Skeletal muscle tissue (tissue), 3 donors: ENCODE measurements at regions not wholly inside any gene's neighbourhood (a gene's known extent, or its start where the extent isn't known, plus 50 kb on each side); places are given as distances from the start of the nearest gene placed in this dataset.

Experiments used
- H3K27ac ChIP-seq: one replicate; pipeline ENCODE4 v1.7.0; 2013; ENCODE audit warnings: mild to moderate bottlenecking, low read depth, low read length, inconsistent platforms
- H3K27me3 ChIP-seq, 3 donors: one replicate each; pipeline ENCODE4 v1.7.0; 2013; ENCODE audit warnings: low read length in 3 of 3; ENCODE audit not compliant: control insufficient read depth in 3 of 3, insufficient read depth in 3 of 3
- H3K36me3 ChIP-seq, 3 donors: one replicate each; pipeline ENCODE4 v1.7.0; 2013; ENCODE audit warnings: low read length in 3 of 3; ENCODE audit not compliant: control insufficient read depth in 3 of 3, insufficient read depth in 3 of 3
- H3K4me1 ChIP-seq, 3 donors: one replicate each; pipeline ENCODE4 v1.7.0; 2013; ENCODE audit warnings: low read length in 3 of 3, mild to moderate bottlenecking in 3 of 3; ENCODE audit not compliant: control insufficient read depth in 3 of 3, insufficient read depth in 3 of 3
- H3K4me3 ChIP-seq, 3 donors: one replicate each; pipeline ENCODE4 v1.7.0; 2013; ENCODE audit warnings: low read length in 3 of 3
- H3K9ac ChIP-seq, 3 donors: one replicate each; pipeline ENCODE4 v1.7.0; 2013; ENCODE audit warnings: low read length in 3 of 3, mild to moderate bottlenecking in 3 of 3, moderate library complexity in 2 of 3, low read depth in 1 of 3
- H3K9me3 ChIP-seq, 3 donors: one replicate each; pipeline ENCODE4 v1.7.0; 2013; ENCODE audit warnings: low read length in 3 of 3; ENCODE audit not compliant: control insufficient read depth in 3 of 3
- donor health status: Osteomylitis.

DNA sequence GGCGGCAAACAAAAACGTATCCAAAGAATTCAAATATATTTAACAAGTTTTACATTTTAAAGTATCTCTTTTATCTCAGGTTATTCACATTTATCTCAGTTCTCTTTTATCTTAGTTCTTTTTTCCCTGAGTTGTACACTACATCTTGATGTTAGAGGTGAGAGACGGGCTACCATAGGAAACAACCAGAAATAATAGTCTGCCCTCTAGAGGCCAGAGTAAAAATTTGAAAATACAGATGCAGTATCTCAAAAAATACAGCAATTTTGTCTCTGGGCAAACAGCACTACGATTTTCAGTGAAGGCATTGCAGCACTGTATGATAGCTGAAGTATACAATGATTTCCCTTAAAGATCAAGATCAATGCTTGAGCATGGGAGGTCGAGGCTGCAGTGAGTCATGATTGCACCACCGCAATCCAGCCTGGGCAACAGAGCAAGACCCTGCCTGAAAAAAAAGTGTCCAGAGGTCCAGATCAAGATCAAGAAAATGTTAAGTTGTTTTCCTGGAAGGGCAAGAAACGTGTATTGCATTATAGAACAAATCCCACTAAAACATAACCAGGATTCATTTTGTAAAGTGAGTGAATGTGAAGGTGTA lies 82.6 kb upstream of the ATP11B start:
- Histone ChIP-seq H3K9me3 (no peaks in the 10 kb centered on the region), H3K27me3 (no peaks in the 10 kb centered on the region), H3K4me1 (no peaks in the 10 kb centered on the region), H3K36me3 (no peaks in the 10 kb centered on the region), H3K9ac (no peak overlapping the region), H3K27ac (no peak overlapping the region), H3K4me3 (no peak overlapping the region)

DNA sequence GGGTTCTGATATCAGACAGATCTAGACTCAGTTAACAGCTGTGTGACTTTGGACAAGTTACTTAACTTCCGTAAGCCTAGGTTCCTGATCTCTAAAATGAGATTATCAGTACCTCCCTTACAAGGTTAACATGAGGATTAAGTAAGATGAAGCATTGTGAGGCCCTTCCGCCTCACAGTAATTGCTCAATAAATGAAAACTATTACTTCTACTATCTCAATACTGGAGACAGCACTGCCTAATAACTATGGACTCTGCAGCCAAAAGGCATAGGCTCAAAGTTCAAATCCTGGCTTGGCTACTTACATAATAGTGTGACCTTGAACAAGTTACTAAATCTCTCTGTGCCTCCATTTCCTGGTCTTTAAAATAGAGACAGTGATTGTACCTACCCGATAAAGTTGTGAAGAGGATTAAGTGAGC lies 82.0 kb upstream of the ATP11B start:
- Histone ChIP-seq H3K36me3 (no peaks in the 10 kb centered on the region), H3K4me3 (no peak overlapping the region), H3K27me3 (no peaks in the 10 kb centered on the region), H3K4me1 (no peaks in the 10 kb centered on the region), H3K27ac (no peak overlapping the region), H3K9ac (no peak overlapping the region), H3K9me3 (no peaks in the 10 kb centered on the region)

DNA sequence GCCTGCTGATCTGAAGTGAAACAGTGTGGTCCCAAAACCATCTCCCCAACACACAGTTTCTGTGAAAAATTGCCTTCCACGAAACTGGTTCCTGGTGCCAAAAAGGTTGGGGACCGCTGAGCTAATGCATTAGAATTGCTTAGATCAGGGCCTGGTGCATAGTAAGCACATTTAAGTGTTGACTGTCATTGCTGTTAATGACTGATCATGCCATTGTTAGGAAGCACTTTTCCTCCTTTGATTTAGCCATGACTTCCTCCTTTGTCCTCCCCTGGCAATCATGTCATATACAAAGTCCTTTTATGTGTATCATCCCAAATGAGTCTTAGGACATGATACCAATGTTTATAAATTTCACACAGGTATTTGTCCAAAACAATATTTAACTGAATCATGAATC lies 81.5 kb upstream of the ATP11B start:
- no peak overlapping the region for H3K4me3 ChIP-seq
- H3K9me3 ChIP-seq = no peaks in the 10 kb centered on the region
- no peak overlapping the region for H3K27ac ChIP-seq
- H3K27me3 ChIP-seq = no peaks in the 10 kb centered on the region
- H3K4me1 ChIP-seq = no peaks in the 10 kb centered on the region
- H3K9ac ChIP-seq = no peak overlapping the region
- H3K36me3 ChIP-seq = no peaks in the 10 kb centered on the region

DNA sequence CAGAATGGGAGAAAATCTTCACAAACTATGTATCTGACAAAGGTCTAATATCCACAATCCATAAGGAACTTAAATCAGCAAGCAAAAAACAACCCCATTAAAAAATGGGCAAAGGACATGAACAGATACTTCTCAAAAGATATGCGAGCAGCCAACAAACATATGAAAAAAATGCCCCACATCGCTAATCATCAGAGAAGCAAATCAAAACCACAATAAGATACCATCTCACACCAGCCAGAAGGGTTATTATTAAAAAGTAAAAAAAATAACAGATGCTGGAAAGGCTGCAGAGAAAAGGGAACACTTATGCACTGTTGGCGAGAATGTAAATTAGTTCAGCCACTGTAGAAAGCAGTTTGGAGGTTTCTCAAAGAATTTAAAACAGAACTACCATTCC lies 80.2 kb upstream of the ATP11B start:
- no peaks in the 10 kb centered on the region for H3K27me3 ChIP-seq
- no peak overlapping the region for H3K9ac ChIP-seq
- no peak overlapping the region for H3K27ac ChIP-seq
- no peaks in the 10 kb centered on the region for H3K4me1 ChIP-seq
- no peaks in the 10 kb centered on the region for H3K9me3 ChIP-seq
- H3K36me3 ChIP-seq = no peaks in the 10 kb centered on the region
- no peak overlapping the region for H3K4me3 ChIP-seq

DNA sequence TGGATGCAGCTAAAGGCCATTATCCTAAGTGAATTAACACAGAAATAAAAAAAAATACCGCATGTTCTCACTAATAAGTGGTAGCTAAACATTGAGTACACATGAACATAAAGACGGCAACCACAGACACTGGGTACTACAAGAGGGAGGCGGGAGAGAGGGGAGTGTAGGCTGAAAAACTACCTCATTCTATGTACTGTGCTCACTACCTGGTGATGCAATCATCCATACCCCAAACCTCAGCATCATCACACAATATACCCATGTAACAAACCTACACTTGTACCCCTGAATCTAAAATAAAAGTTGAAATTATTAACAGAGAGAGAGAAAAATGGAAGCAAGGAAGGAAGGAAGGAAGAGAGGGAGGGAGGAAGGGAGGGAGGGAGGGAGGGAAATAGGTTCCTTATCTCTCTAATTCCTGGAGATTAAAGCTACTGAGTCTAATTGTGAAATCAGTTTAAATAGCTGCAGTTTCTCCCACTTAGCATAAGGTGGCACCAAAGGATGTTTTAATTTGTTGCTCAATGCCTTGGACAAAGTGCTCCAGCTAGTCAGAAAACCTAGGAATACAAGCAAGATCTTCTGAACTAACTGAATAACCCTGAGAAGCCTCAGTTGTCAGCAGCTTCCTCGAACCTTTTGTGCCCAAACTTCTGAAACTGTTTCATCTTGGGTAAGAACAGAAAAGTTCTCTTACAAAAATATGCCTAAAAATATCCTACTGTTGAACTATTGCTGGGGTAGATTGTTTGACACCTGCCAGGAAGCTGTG lies 79.4 kb upstream of the ATP11B start:
- Histone ChIP-seq H3K27me3 (no peaks in the 10 kb centered on the region), H3K4me1 (no peaks in the 10 kb centered on the region), H3K9me3 (no peaks in the 10 kb centered on the region), H3K36me3 (no peaks in the 10 kb centered on the region), H3K27ac (no peak overlapping the region), H3K4me3 (no peak overlapping the region), H3K9ac (no peak overlapping the region)

DNA sequence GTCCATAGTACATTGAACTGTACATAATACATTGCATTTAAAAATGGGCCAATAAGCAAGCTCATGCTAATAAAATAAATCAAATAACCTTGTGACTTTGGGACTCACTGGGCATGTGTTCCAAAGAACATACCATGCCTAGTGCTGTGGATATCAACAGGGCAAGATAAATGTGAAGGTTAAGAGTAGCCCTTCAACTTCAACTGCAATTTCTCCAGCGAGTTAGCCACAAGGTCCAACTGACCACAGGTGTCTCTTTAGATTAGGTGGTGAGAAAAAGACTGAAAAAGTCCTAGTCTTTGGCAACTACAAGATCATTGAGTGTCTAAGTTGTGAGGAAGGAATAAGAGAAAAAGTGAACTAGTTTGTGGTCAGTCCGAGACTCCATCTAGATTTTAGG lies 78.3 kb upstream of the ATP11B start:
- no peak overlapping the region for H3K4me3 ChIP-seq
- H3K36me3 ChIP-seq = no peaks in the 10 kb centered on the region
- H3K4me1 ChIP-seq = no peaks in the 10 kb centered on the region
- no peak overlapping the region for H3K27ac ChIP-seq
- no peak overlapping the region for H3K9ac ChIP-seq
- H3K27me3 ChIP-seq = no peaks in the 10 kb centered on the region
- no peaks in the 10 kb centered on the region for H3K9me3 ChIP-seq

DNA sequence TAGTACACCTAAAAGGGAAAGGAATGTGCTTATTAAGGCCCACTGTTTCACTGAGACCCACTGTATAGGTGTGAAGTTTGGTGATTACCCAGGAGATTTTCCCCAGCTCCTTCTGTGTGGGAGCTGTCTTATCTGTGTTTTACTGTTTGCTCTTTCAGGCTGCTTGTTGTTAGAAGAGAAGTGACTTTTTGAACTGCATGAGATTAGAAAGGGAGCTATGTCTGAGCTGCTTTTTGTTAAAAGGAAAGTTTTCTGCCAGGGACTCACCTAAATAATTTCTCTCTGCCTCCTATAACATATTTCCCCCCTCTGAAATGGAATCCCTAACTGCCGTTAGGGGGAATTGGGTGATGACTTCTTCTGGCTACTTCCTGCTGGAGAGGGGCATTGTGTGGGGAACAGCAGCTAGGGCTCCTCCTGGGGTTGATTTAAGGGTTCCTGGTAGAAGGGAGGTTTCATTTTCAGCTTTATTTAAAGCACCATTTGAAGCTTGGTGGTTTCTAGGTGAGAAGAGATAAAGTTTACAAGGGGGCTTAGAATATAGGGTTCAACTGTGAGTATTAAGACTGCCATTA lies 77.1 kb upstream of the ATP11B start:
- H3K9ac ChIP-seq = no peak overlapping the region
- no peaks in the 10 kb centered on the region for H3K9me3 ChIP-seq
- H3K27ac ChIP-seq = no peak overlapping the region
- no peaks in the 10 kb centered on the region for H3K4me1 ChIP-seq
- H3K4me3 ChIP-seq = no peak overlapping the region
- no peaks in the 10 kb centered on the region for H3K36me3 ChIP-seq
- no peaks in the 10 kb centered on the region for H3K27me3 ChIP-seq

DNA sequence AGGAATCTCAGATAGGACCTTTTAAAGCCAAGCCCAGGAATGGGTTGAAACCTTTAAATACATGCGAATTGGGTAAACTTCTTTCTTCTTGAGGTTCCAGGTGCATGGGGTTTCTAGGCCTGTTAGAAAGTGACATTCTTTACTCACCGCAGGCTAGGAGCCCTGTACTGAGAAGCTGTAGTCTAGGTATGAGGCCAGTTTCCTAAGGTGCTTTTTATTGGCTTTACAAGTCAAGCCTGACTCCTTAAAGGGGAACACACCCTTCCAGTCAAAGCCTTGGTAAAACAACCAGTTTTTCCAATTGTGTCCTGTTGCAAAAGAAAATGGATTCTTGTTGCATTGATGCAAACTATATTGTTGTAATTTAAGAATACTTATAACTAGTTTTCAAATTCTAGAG lies 76.1 kb upstream of the ATP11B start:
- no peak overlapping the region for H3K4me3 ChIP-seq
- no peaks in the 10 kb centered on the region for H3K27me3 ChIP-seq
- H3K9ac ChIP-seq = no peak overlapping the region
- no peaks in the 10 kb centered on the region for H3K9me3 ChIP-seq
- H3K4me1 ChIP-seq = no peaks in the 10 kb centered on the region
- no peaks in the 10 kb centered on the region for H3K36me3 ChIP-seq
- H3K27ac ChIP-seq = no peak overlapping the region

DNA sequence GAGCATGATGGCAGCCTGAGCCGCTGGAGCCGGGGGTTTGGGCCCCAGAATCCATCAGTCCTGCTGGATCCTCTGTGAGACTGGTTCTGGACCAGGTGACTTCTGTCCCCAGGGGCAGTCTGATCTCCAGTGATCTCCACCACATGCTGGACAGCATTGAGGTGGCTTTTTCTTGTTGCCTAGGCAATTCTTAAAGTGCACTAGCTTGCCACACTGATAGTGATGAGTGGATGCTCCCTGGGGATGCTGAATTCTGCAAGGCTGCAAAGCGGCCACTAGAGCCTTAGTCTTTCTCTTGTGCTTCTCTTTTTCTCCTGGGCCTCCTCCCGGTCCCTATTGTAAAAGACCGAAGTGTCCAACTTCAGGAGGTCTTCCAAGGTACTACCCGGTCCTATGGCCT lies 70.4 kb upstream of the ATP11B start:
- Histone ChIP-seq H3K27me3 (no peaks in the 10 kb centered on the region), H3K4me3 (no peak overlapping the region), H3K36me3 (no peaks in the 10 kb centered on the region), H3K9ac (no peak overlapping the region), H3K9me3 (no peaks in the 10 kb centered on the region), H3K27ac (no peak overlapping the region), H3K4me1 (peaks cover 0 to 6% (median 3%) of the 10 kb centered on the region in 3 donors)

DNA sequence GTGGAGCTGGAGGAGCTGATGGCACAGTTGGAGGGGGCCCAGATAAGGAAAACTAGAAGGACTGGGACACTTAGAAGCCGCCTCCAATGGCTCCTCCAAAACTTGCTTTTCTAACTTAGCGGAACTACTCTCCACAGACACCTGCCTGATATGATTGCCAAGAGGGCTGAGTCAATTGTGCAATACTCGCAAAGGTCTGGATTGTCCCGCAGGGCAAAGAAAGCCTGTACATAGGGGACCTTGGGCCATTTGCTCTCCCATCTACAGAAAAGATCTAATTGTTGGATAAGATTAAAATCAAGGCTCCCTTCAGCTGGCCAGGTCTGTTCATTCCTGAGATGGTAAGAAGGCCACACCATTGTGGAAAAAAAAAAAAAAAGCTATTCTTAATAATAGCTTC lies 69.7 kb upstream of the ATP11B start:
- Histone ChIP-seq H3K36me3 (no peaks in the 10 kb centered on the region), H3K27me3 (no peaks in the 10 kb centered on the region), H3K9me3 (no peaks in the 10 kb centered on the region), H3K4me1 (peaks cover 0 to 6% (median 3%) of the 10 kb centered on the region in 3 donors), H3K27ac (no peak overlapping the region), H3K9ac (no peak overlapping the region), H3K4me3 (no peak overlapping the region)
